ENCODE measurements at regions not wholly inside any gene's neighbourhood (a gene's known extent, or its start where the extent isn't known, plus 50 kb on each side); places are given as distances from the start of the nearest gene placed in this dataset.

- H3K79me2 ChIP-seq (ENCODE audit: control insufficient read depth, low read length) = no peaks in the 10 kb centered on the region
- H3K9me2 ChIP-seq (replicated peaks; ENCODE audit: control insufficient read depth, low read length) = no peaks in the 10 kb centered on the region
- no peak overlapping the region for H3K4me2 ChIP-seq (ENCODE audit: low read length)
- no peak for TF ChIP-seq EZH2phosphoT487 (IDR thresholded peaks at IDR 0.05; ENCODE audit: borderline replicate concordance, low read length)
- no peak for TF ChIP-seq CTCF (IDR thresholded peaks at IDR 0.05; ENCODE audit: low read depth, low read length, poor library complexity, severe bottlenecking)
- no peaks in the 10 kb centered on the region for H3F3A ChIP-seq (ENCODE audit: control insufficient read depth, insufficient read depth)
- H3K9me3 ChIP-seq (ENCODE audit: control insufficient read depth, insufficient read depth, low read length) = no peaks in the 10 kb centered on the region
- H3K4me1 ChIP-seq (ENCODE audit: control insufficient read depth, low read length) = no peaks in the 10 kb centered on the region
- no peak overlapping the region for H3K4me3 ChIP-seq (ENCODE audit: low read length)
- no peaks in the 10 kb centered on the region for H3K27me3 ChIP-seq (ENCODE audit: control insufficient read depth, low read length)
- no peaks in the 10 kb centered on the region for H4K20me1 ChIP-seq (ENCODE audit: control insufficient read depth, insufficient read depth, low read depth, low read length)
- no peak overlapping the region for H3K27ac ChIP-seq (ENCODE audit: low read depth, low read length)
- H3K36me3 ChIP-seq (ENCODE audit: control insufficient read depth, low read length) = no peaks in the 10 kb centered on the region
Observed at GRCh38 chr1:103387898-103388297, 137.6 kb upstream of the RNPC3 start.

- H3K4me1 ChIP-seq (ENCODE audit: control insufficient read depth, low read length) = no peaks in the 10 kb centered on the region
- H3K9me3 ChIP-seq (ENCODE audit: control insufficient read depth, insufficient read depth, low read length) = no peaks in the 10 kb centered on the region
- H3K4me3 ChIP-seq (ENCODE audit: low read length) = no peak overlapping the region
- no peaks in the 10 kb centered on the region for H3F3A ChIP-seq (ENCODE audit: control insufficient read depth, insufficient read depth)
- no peak overlapping the region for H3K4me2 ChIP-seq (ENCODE audit: low read length)
- no peak for TF ChIP-seq EZH2phosphoT487 (IDR thresholded peaks at IDR 0.05; ENCODE audit: borderline replicate concordance, low read length)
- TF ChIP-seq CTCF (IDR thresholded peaks at IDR 0.05; ENCODE audit: low read depth, low read length, poor library complexity, severe bottlenecking) = no peak
- H4K20me1 ChIP-seq (ENCODE audit: control insufficient read depth, insufficient read depth, low read depth, low read length) = no peaks in the 10 kb centered on the region
- no peaks in the 10 kb centered on the region for H3K9me2 ChIP-seq (replicated peaks; ENCODE audit: control insufficient read depth, low read length)
- H3K36me3 ChIP-seq (ENCODE audit: control insufficient read depth, low read length) = no peaks in the 10 kb centered on the region
- no peak overlapping the region for H3K27ac ChIP-seq (ENCODE audit: low read depth, low read length)
- H3K27me3 ChIP-seq (ENCODE audit: control insufficient read depth, low read length) = no peaks in the 10 kb centered on the region
- no peaks in the 10 kb centered on the region for H3K79me2 ChIP-seq (ENCODE audit: control insufficient read depth, low read length)
Observed at GRCh38 chr1:103373991-103374390, 151.5 kb upstream of the RNPC3 start.

- no peaks in the 10 kb centered on the region for H3K79me2 ChIP-seq (ENCODE audit: control insufficient read depth, low read length)
- no peaks in the 10 kb centered on the region for H4K20me1 ChIP-seq (ENCODE audit: control insufficient read depth, insufficient read depth, low read depth, low read length)
- H3K4me3 ChIP-seq (ENCODE audit: low read length) = no peak overlapping the region
- H3K4me2 ChIP-seq (ENCODE audit: low read length) = no peak overlapping the region
- H3K27me3 ChIP-seq (ENCODE audit: control insufficient read depth, low read length) = no peaks in the 10 kb centered on the region
- H3K36me3 ChIP-seq (ENCODE audit: control insufficient read depth, low read length) = no peaks in the 10 kb centered on the region
- no peak overlapping the region for H3K27ac ChIP-seq (ENCODE audit: low read depth, low read length)
- H3F3A ChIP-seq (ENCODE audit: control insufficient read depth, insufficient read depth) = no peaks in the 10 kb centered on the region
- no peaks in the 10 kb centered on the region for H3K4me1 ChIP-seq (ENCODE audit: control insufficient read depth, low read length)
- H3K9me3 ChIP-seq (ENCODE audit: control insufficient read depth, insufficient read depth, low read length) = no peaks in the 10 kb centered on the region
- no peaks in the 10 kb centered on the region for H3K9me2 ChIP-seq (replicated peaks; ENCODE audit: control insufficient read depth, low read length)
- no peak for TF ChIP-seq CTCF (IDR thresholded peaks at IDR 0.05; ENCODE audit: low read depth, low read length, poor library complexity, severe bottlenecking)
- no peak for TF ChIP-seq EZH2phosphoT487 (IDR thresholded peaks at IDR 0.05; ENCODE audit: borderline replicate concordance, low read length)
Observed at GRCh38 chr1:103372866-103373265, 152.6 kb upstream of the RNPC3 start.

GRCh38 chr1:103371234-103371633 lies 154.3 kb upstream of the RNPC3 start:
- H3F3A ChIP-seq (ENCODE audit: control insufficient read depth, insufficient read depth) = no peaks in the 10 kb centered on the region
- H3K27ac ChIP-seq (ENCODE audit: low read depth, low read length) = no peak overlapping the region
- no peak overlapping the region for H3K4me2 ChIP-seq (ENCODE audit: low read length)
- H3K79me2 ChIP-seq (ENCODE audit: control insufficient read depth, low read length) = no peaks in the 10 kb centered on the region
- no peaks in the 10 kb centered on the region for H4K20me1 ChIP-seq (ENCODE audit: control insufficient read depth, insufficient read depth, low read depth, low read length)
- no peaks in the 10 kb centered on the region for H3K9me3 ChIP-seq (ENCODE audit: control insufficient read depth, insufficient read depth, low read length)
- TF ChIP-seq EZH2phosphoT487 (IDR thresholded peaks at IDR 0.05; ENCODE audit: borderline replicate concordance, low read length) = no peak
- TF ChIP-seq CTCF (IDR thresholded peaks at IDR 0.05; ENCODE audit: low read depth, low read length, poor library complexity, severe bottlenecking) = no peak
- H3K4me1 ChIP-seq (ENCODE audit: control insufficient read depth, low read length) = no peaks in the 10 kb centered on the region
- H3K4me3 ChIP-seq (ENCODE audit: low read length) = no peak overlapping the region
- no peaks in the 10 kb centered on the region for H3K27me3 ChIP-seq (ENCODE audit: control insufficient read depth, low read length)
- no peaks in the 10 kb centered on the region for H3K36me3 ChIP-seq (ENCODE audit: control insufficient read depth, low read length)
- no peaks in the 10 kb centered on the region for H3K9me2 ChIP-seq (replicated peaks; ENCODE audit: control insufficient read depth, low read length)
